Testis (tissue), 2 donors: ENCODE measurements at regions not wholly inside any gene's neighbourhood (a gene's known extent, or its start where the extent isn't known, plus 50 kb on each side); places are given as distances from the start of the nearest gene placed in this dataset.

Experiments
- DNase-seq: peaks from one replicate; pipeline ENCODE4 v3.0.0-alpha.2; 2019
- H3K27ac ChIP-seq, 2 donors: fragments of 200-600 bp; sonication (generic); one replicate each; pipeline ENCODE4 v1.5.1; 2019
- H3K27me3 ChIP-seq: fragments of 200-600 bp; sonication (generic); one replicate; pipeline ENCODE4 v1.5.1; 2019
- H3K36me3 ChIP-seq: fragments of 200-600 bp; sonication (generic); one replicate; pipeline ENCODE4 v1.5.1; 2017; ENCODE audit warnings: low read depth; ENCODE audit errors: missing control alignments
- H3K4me1 ChIP-seq: fragments of 200-600 bp; sonication (generic); one replicate; pipeline ENCODE4 v1.5.1; 2019
- H3K4me3 ChIP-seq, 2 donors: fragments of 200-600 bp; sonication (generic); one replicate each; pipeline ENCODE4 v1.5.1; 2017 to 2019
- H3K9me3 ChIP-seq: fragments of 200-600 bp; sonication (generic); one replicate; pipeline ENCODE4 v1.5.1; 2017
- CTCF ChIP-seq, 3 experiments: fragments of 450-650 bp in 2 of 3; fragments of 200-600 bp in 1 of 3; sonication (generic) in 1 of 3; IDR thresholded peaks; one replicate each; pipeline ENCODE4 v1.5.1; 2016 to 2019; ENCODE audit warnings: antibody characterized with exemption in 3 of 3, mild to moderate bottlenecking in 2 of 3, moderate library complexity in 1 of 3
- POLR2A ChIP-seq: fragments of 450-650 bp; IDR thresholded peaks from one replicate; pipeline ENCODE4 v1.6.1; 2017; ENCODE audit warnings: antibody characterized with exemption, mild to moderate bottlenecking, moderate library complexity
- WGBS, 2 donors: methylation state at CpG; one replicate each; pipeline ENCODE4 v1.1.5; 2018; 5-methylcytosine and 5-hydroxymethylcytosine counted together
- intact Hi-C: fragments of 100-400 bp; cut with DNase I; formaldehyde crosslinking; loops from one replicate; pipeline ENCODE4 v1.15.1; 2023; ENCODE audit warnings: low total_unique reads

GRCh38 chr14:51485733-51486132 is 166.0 kb upstream of the FRMD6 start:
- no peak for DNase-seq
- Histone ChIP-seq H3K4me1 (no peaks in the 10 kb centered on the region), H3K9me3 (no peaks in the 10 kb centered on the region), H3K27ac (no peak overlapping the region), H3K4me3 (no peak overlapping the region), H3K36me3 (no peaks in the 10 kb centered on the region), H3K27me3 (no peaks in the 10 kb centered on the region)
- WGBS, 2 donors = 66 to 72% methylated on average over 9 of the region's 9 CpGs
- TF ChIP-seq CTCF (IDR thresholded peaks at IDR 0.05) (no peak), POLR2A (no peak)
- intact Hi-C loops = no loop called here

GRCh38 chr14:51487848-51488247 is 163.9 kb upstream of the FRMD6 start:
- no peak overlapping the region for H3K27ac ChIP-seq
- WGBS, 2 donors = 84 to 87% methylated on average over 6 of the region's 6 CpGs
- DNase-seq = no peak
- H3K4me3 ChIP-seq = no peak overlapping the region
- H3K9me3 ChIP-seq = no peaks in the 10 kb centered on the region
- no peaks in the 10 kb centered on the region for H3K36me3 ChIP-seq
- H3K27me3 ChIP-seq = no peaks in the 10 kb centered on the region
- intact Hi-C loops = no loop called here
- H3K4me1 ChIP-seq = no peaks in the 10 kb centered on the region
- TF ChIP-seq CTCF (IDR thresholded peaks at IDR 0.05) (no peak), POLR2A (no peak)

- intact Hi-C loops = no loop called here
Measured at GRCh38 chr14:51488569-51489220, 163.0 kb upstream of the FRMD6 start.

GRCh38 chr14:51490205-51490604 is 161.5 kb upstream of the FRMD6 start:
- TF ChIP-seq POLR2A (no peak), CTCF (IDR thresholded peaks at IDR 0.05) (no peak)
- intact Hi-C loops = no loop called here
- 80 to 88% methylated on average over 3 of the region's 3 CpGs for WGBS, 2 donors

More at GRCh38 chr14:51488569-51489220, 163.0 kb upstream of the FRMD6 start:
- TF ChIP-seq CTCF (IDR thresholded peaks at IDR 0.05) = no peak
- TF ChIP-seq POLR2A = no peak
- 92 to 96% methylated on average over 6 of the region's 6 CpGs for WGBS, 2 donors
- no peak overlapping the region for H3K27ac ChIP-seq
- no peaks in the 10 kb centered on the region for H3K27me3 ChIP-seq
- H3K9me3 ChIP-seq = no peaks in the 10 kb centered on the region
- H3K4me3 ChIP-seq = no peak overlapping the region
- H3K36me3 ChIP-seq = no peaks in the 10 kb centered on the region
- DNase-seq = no peak
- no peaks in the 10 kb centered on the region for H3K4me1 ChIP-seq

GRCh38 chr14:51491036-51491545 is 160.6 kb upstream of the FRMD6 start:
- WGBS, 2 donors = 80 to 81% methylated on average over 3 of the region's 3 CpGs

More at GRCh38 chr14:51490205-51490604, 161.5 kb upstream of the FRMD6 start:
- no peaks in the 10 kb centered on the region for H3K36me3 ChIP-seq
- no peak overlapping the region for H3K4me3 ChIP-seq
- H3K27ac ChIP-seq = no peak overlapping the region
- no peak for DNase-seq
- no peaks in the 10 kb centered on the region for H3K27me3 ChIP-seq
- H3K9me3 ChIP-seq = no peaks in the 10 kb centered on the region
- H3K4me1 ChIP-seq = no peaks in the 10 kb centered on the region

More at GRCh38 chr14:51491036-51491545, 160.6 kb upstream of the FRMD6 start:
- DNase-seq = no peak
- Histone ChIP-seq H3K4me1 (no peaks in the 10 kb centered on the region), H3K27me3 (no peaks in the 10 kb centered on the region), H3K9me3 (no peaks in the 10 kb centered on the region), H3K4me3 (no peak overlapping the region), H3K27ac (no peak overlapping the region), H3K36me3 (no peaks in the 10 kb centered on the region)
- intact Hi-C loops = no loop called here
- TF ChIP-seq POLR2A (no peak), CTCF (IDR thresholded peaks at IDR 0.05) (no peak)
